ENCODE measurements at regions not wholly inside any gene's neighbourhood (a gene's known extent, or its start where the extent isn't known, plus 50 kb on each side); places are given as distances from the start of the nearest gene placed in this dataset.
A peak's percentile ranks its signal among the peaks of the same experiment; 100 is the strongest.

GRCh38 chr13:59414006-59414405 lies 749.7 kb downstream of the DIAPH3 start:
- TF ChIP-seq CTCF (IDR thresholded peaks at IDR 0.05; ENCODE audit: low read depth, low read length) = no peak
- DNase-seq (ENCODE audit: low read depth in 2 of 2) = peak in 1 of 2 donors; percentile 41
- H3K4me3 ChIP-seq (replicated peaks in 1 of 2; ENCODE audit: low read depth in 2 of 2, low read length in 2 of 2) = no peak overlapping the region

DNA sequence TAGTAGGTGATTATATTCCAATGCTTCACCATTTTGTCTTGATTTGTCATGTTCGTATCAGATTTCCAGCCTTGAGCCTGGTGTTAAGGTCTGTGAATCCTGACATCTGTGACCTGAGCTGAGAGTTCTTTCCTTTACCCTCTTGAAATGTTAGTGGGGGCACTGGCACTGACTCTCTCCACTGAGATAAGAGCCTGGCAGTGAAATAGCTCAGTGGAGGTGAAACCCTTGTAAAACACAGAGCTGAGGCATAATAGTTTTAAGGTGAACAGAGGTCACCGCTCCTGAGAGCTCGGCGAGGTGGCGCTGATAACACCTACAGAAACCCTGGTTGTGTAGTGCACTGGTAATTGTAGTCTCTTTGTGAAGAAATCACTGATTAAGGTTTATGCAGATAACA lies 748.2 kb downstream of the DIAPH3 start:
- TF ChIP-seq CTCF (IDR thresholded peaks at IDR 0.05; ENCODE audit: low read depth, low read length) = no peak

DNA sequence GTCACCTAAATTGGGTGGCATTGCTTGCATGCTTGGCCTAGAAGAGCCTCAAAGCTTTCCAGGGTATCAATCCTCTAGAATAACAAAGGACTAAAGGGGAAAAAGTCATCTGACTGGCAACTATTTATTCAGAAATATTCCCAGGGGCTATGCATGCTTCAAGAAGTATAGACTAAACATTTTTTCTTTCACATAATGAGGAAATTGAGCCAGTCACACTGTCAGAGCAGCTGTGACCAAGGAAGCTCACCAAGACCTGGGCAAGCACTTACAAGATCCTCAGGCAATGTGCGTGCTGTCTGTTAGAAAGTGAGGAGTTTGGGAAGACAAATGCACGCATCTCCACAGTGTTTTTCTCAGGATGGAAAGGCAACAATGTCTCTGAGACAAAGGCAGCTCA lies 747.2 kb downstream of the DIAPH3 start:
- no peak for TF ChIP-seq CTCF (IDR thresholded peaks at IDR 0.05; ENCODE audit: low read depth, low read length)
- no peak for DNase-seq (ENCODE audit: low read depth in 2 of 2)
- no peak overlapping the region for H3K4me3 ChIP-seq (replicated peaks in 1 of 2; ENCODE audit: low read depth in 2 of 2, low read length in 2 of 2)

More for the DNA sequence above, 748.2 kb downstream of the DIAPH3 start:
- H3K4me3 ChIP-seq (replicated peaks in 1 of 2; ENCODE audit: low read depth in 2 of 2, low read length in 2 of 2) = no peak overlapping the region
- no peak for DNase-seq (ENCODE audit: low read depth in 2 of 2)

DNA sequence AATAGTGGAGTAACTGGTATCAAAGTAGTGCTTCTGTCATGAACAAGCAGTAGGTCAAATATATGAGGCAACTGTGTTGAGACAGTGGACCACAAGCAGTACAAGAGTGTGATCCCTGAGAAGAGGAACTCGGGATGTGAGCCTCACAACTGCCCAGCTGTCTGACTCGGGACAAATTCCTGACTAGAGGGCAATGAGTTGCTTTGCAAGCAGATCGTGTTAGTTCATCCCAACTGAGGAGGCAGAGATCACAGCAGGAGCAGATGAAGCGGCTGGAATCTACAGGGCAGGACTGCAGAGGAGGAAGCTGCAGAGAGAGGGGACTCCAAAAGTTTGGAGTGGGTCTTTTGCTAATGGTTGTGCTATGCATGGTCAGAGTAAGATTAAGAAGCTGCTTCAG lies 741.1 kb downstream of the DIAPH3 start:
- no peak for DNase-seq (ENCODE audit: low read depth in 2 of 2)
- no peak overlapping the region for H3K4me3 ChIP-seq (replicated peaks in 1 of 2; ENCODE audit: low read depth in 2 of 2, low read length in 2 of 2)
- no peak for TF ChIP-seq CTCF (IDR thresholded peaks at IDR 0.05; ENCODE audit: low read depth, low read length)

- no peak overlapping the region for H3K4me3 ChIP-seq (replicated peaks in 1 of 2; ENCODE audit: low read depth in 2 of 2, low read length in 2 of 2)
- TF ChIP-seq CTCF (IDR thresholded peaks at IDR 0.05; ENCODE audit: low read depth, low read length) = no peak
- no peak for DNase-seq (ENCODE audit: low read depth in 2 of 2)
Measured at GRCh38 chr13:59423708-59424340, 739.9 kb downstream of the DIAPH3 start.

DNA sequence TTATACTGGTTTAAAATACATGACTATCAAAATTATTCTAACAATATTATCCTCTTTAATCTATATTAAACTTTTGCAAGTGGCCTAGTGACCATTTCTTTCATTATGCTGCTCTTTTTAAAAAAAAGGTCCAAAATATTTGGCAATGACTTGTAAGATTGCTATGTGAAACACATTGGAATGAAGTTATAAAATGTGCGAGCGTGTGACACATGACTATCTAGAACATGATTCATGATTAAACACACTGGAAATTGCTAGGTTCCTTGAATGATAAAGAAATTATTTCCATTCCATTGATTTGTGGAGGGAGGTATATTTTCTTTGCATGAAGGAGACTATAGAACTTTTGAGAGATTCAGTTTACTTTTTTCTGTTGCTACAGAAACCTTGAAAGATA lies 739.1 kb downstream of the DIAPH3 start:
- peak; percentile 11 to 88 for DNase-seq (ENCODE audit: low read depth in 2 of 2)
- TF ChIP-seq CTCF (IDR thresholded peaks at IDR 0.05; ENCODE audit: low read depth, low read length) = no peak
- no peak overlapping the region for H3K4me3 ChIP-seq (replicated peaks in 1 of 2; ENCODE audit: low read depth in 2 of 2, low read length in 2 of 2)

DNA sequence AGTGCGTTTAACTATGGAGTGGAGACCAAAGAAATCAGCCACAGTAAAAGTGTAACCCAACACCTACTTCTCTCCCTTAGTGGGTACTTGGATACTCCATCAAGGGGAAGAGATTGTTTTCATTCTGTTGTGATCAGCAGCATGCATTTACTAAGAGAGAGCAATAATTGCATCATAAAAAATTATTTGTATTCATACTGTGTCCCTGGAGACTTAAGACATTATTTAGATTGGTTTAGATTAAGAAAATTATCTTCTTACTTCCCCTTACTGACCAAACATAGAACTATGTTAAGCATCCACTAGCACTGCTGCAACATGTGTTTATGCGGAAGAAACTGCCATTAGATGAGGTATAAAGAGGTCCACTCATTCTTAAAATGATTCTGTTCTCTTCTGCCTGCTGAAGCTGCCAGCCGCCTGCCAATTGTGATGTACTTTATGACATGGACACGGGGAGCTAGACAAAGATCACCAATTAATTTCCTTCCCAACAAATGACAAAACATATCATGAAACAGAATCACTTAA lies 738.5 kb downstream of the DIAPH3 start:
- no peak overlapping the region for H3K4me3 ChIP-seq (replicated peaks in 1 of 2; ENCODE audit: low read depth in 2 of 2, low read length in 2 of 2)
- peak; percentile 25 to 86 for DNase-seq (ENCODE audit: low read depth in 2 of 2)
- no peak for TF ChIP-seq CTCF (IDR thresholded peaks at IDR 0.05; ENCODE audit: low read depth, low read length)
